ENCODE measurements at regions not wholly inside any gene's neighbourhood (a gene's known extent, or its start where the extent isn't known, plus 50 kb on each side); places are given as distances from the start of the nearest gene placed in this dataset.

DNA sequence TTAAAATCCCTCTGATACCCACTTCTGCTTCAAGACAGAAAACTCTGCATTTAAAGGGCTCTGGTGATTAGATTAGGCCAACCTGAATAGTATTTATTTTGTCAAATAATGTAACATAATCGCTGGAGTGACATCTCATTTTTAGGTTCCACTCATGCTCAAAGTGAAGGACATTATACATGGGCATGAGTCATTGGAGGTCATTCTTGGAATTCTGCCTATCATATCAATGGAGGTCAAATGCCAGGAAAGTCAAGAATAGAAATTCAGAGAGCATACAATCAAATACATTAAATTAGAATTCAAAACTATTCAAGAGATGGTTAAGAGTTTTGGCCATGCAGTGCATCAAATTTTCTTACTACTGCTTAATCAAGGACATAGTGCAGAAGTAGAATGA, 50.8 kb upstream of the PRSS1 start:
- intact Hi-C loops (cut with DNase I): no loop called here
- no peak overlapping the region for H3K27ac ChIP-seq
- H3K27me3 ChIP-seq: no peaks in the 10 kb centered on the region
- DNase-seq: no peak
- H3K4me3 ChIP-seq: no peak overlapping the region
- TF ChIP-seq, protein P1, sequence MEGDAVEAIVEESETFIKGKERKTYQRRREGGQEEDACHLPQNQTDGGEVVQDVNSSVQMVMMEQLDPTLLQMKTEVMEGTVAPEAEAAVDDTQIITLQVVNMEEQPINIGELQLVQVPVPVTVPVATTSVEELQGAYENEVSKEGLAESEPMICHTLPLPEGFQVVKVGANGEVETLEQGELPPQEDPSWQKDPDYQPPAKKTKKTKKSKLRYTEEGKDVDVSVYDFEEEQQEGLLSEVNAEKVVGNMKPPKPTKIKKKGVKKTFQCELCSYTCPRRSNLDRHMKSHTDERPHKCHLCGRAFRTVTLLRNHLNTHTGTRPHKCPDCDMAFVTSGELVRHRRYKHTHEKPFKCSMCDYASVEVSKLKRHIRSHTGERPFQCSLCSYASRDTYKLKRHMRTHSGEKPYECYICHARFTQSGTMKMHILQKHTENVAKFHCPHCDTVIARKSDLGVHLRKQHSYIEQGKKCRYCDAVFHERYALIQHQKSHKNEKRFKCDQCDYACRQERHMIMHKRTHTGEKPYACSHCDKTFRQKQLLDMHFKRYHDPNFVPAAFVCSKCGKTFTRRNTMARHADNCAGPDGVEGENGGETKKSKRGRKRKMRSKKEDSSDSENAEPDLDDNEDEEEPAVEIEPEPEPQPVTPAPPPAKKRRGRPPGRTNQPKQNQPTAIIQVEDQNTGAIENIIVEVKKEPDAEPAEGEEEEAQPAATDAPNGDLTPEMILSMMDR (IDR thresholded peaks at IDR 0.05): no peak
- H3K9me3 ChIP-seq: no peaks in the 10 kb centered on the region
- H3K36me3 ChIP-seq: no peaks in the 10 kb centered on the region
- H3K9ac ChIP-seq (ENCODE audit: low read depth in 2 of 2, low read length in 2 of 2): no peak overlapping the region
- H3K4me1 ChIP-seq: no peaks in the 10 kb centered on the region

DNA sequence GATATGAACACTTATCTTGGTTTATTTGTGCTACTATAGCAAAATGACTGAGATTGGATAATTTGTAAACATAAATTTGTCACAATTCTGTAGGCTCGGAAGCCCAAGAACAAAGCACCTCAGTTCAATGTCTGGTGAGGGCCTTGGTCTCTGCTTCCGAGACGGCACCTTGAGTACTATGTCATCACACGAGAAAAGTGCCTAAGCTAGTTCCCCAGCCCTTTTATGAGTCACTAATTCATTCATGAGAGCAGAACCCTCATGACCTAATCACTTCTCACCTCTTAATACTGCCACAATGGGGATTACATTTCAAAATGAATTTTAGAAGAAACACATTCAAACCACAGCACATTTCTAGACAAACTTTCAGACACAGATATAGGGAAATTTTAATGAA, 52.0 kb upstream of the PRSS1 start:
- TF ChIP-seq, protein P1 (IDR thresholded peaks at IDR 0.05): no peak
- Histone ChIP-seq H3K27ac (no peak overlapping the region), H3K4me1 (no peaks in the 10 kb centered on the region), H3K4me3 (no peak overlapping the region), H3K9ac (ENCODE audit: low read depth in 2 of 2, low read length in 2 of 2) (no peak overlapping the region), H3K9me3 (no peaks in the 10 kb centered on the region), H3K27me3 (no peaks in the 10 kb centered on the region), H3K36me3 (no peaks in the 10 kb centered on the region)
- intact Hi-C loops (cut with DNase I): no loop called here
- DNase-seq: no peak

DNA sequence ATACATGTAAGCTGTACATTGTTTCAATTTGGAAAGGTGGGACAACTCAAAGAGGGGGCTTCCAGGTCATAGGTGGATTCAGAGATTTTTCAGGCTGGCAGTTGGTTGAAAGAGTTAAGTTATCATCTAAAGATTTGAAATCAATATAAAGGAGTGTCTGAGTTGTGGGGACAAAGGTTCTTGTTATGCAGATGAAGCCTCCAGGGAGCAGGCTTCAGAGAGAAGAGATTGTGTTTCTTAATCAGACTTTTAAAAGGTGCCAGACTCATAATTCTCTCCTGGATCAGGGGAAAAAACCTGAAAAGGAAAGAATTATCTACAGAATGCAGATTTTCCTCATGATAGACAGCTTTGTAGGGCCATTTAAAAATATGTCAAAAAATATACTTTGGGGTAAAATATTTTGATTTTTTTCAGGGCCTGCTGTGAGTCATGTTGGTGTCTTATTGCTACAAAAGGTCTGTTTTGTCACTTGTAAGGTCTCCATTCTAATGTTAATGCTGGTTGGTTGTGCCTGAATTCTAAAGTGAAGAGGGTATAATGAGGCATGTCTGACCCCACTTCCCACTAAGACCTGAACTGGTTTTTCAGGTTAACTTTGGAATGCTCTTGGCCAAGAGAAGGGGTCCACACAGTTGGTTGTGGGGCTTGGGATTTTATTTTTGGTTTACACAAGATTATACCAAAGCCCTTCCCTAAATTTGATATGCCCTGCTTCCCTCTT, 52.7 kb upstream of the PRSS1 start:
- Histone ChIP-seq H3K4me1 (no peaks in the 10 kb centered on the region), H3K27me3 (no peaks in the 10 kb centered on the region), H3K9ac (ENCODE audit: low read depth in 2 of 2, low read length in 2 of 2) (no peak overlapping the region), H3K4me3 (no peak overlapping the region), H3K27ac (no peak overlapping the region), H3K36me3 (no peaks in the 10 kb centered on the region), H3K9me3 (no peaks in the 10 kb centered on the region)
- intact Hi-C loops (cut with DNase I): no loop called here
- TF ChIP-seq, protein P1 (IDR thresholded peaks at IDR 0.05): no peak
- DNase-seq: no peak

DNA sequence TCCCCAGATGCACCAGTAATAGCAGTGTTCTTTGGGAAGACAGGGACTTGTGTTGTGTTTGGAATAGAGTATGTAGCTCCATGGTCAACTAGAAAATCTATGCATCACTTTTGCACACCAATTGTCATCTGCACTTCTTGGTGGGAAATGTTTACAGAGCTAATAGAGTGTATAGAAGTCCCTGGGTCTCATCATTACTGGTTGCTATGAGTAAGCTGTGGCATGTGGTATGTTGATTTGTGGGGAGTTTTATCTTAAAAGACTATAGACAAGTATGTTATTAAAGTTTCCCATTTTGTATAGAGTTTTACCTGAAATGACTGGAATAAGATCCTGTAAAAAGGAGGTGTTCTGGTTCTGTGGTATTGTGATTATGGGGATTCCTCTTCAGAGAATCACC, 55.4 kb upstream of the PRSS1 start:
- H3K4me1 ChIP-seq: no peaks in the 10 kb centered on the region
- intact Hi-C loops (cut with DNase I): no loop called here
- TF ChIP-seq, protein P1 (IDR thresholded peaks at IDR 0.05): no peak
- H3K36me3 ChIP-seq: no peaks in the 10 kb centered on the region
- H3K9ac ChIP-seq (ENCODE audit: low read depth in 2 of 2, low read length in 2 of 2): no peak overlapping the region
- H3K4me3 ChIP-seq: no peak overlapping the region
- H3K27me3 ChIP-seq: no peaks in the 10 kb centered on the region
- H3K27ac ChIP-seq: no peak overlapping the region
- H3K9me3 ChIP-seq: no peaks in the 10 kb centered on the region
- no peak for DNase-seq

DNA sequence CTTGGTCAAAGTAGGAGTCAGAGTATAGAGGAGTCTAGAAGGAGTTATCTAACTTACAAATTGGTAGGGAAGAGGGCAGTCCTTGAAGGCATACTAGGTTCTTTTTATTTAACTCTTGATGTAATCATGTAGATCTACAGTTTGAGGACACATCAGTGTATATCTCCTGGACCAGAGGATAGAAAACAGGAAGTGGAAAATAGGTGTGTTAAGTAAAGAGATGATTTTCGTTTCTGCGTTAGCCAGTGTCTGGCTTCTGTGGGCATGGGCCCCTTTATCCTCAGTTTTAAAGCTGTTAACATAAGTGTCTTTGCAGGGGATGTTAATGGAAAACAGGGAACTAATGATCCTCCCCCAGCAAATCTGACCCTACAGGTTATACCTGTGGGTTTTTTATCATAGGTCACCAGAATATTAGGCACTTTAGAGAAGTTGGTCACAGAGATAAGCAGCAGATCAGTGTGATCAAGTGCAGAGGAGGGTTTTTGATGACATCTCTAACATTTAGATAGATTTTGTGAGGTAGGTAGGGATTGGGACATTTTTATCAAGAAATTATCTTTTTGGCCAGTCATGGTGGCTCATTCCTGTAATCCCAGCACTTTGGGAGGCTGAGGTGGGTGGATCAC, 58.6 kb upstream of the PRSS1 start:
- TF ChIP-seq, protein P1 (IDR thresholded peaks at IDR 0.05): no peak
- Histone ChIP-seq H3K4me1 (no peaks in the 10 kb centered on the region), H3K36me3 (no peaks in the 10 kb centered on the region), H3K9me3 (no peaks in the 10 kb centered on the region), H3K27me3 (no peaks in the 10 kb centered on the region), H3K27ac (no peak overlapping the region), H3K9ac (ENCODE audit: low read depth in 2 of 2, low read length in 2 of 2) (no peak overlapping the region), H3K4me3 (no peak overlapping the region)
- no peak for DNase-seq
- intact Hi-C loops (cut with DNase I): no loop called here
